GM23338 (cell line): ENCODE measurements at regions not wholly inside any gene's neighbourhood (a gene's known extent, or its start where the extent isn't known, plus 50 kb on each side); places are given as distances from the start of the nearest gene placed in this dataset.

Experiments used
- CREB1 ChIP-seq: fragments of 250-450 bp; sonication (Bioruptor Pico); IDR thresholded peaks from 2 replicates; pipeline ENCODE4 v1.5.0; 2020; ENCODE audit warnings: low read depth, mild to moderate bottlenecking, moderate library complexity
- EZH2 ChIP-seq: fragments of 200-600 bp; sonication (generic); IDR thresholded peaks from one replicate; pipeline ENCODE4 v1.8.0; 2017; ENCODE audit warnings: antibody characterized with exemption, mild to moderate bottlenecking, low read depth; ENCODE audit not compliant: unreplicated experiment
- EZH2phosphoT487 ChIP-seq: fragments of 200-600 bp; sonication (generic); IDR thresholded peaks from one replicate; pipeline ENCODE4 v1.8.1; 2018; ENCODE audit warnings: antibody characterized with exemption; ENCODE audit not compliant: unreplicated experiment
- JUNB ChIP-seq: IDR thresholded peaks from one replicate; pipeline ENCODE4 v1.6.1; 2016; ENCODE audit warnings: antibody characterized with exemption; ENCODE audit not compliant: unreplicated experiment
- POLR2AphosphoS5 ChIP-seq: IDR thresholded peaks from 2 replicates; pipeline ENCODE4 v1.6.1; 2016; ENCODE audit warnings: antibody characterized with exemption, low read depth
- STAT1 ChIP-seq: IDR thresholded peaks from one replicate; pipeline ENCODE4 v1.6.1; 2016; ENCODE audit warnings: antibody characterized with exemption; ENCODE audit not compliant: unreplicated experiment
- ZNF114 ChIP-seq: fragments of 250-450 bp; sonication (Bioruptor Pico); IDR thresholded peaks from 2 replicates; pipeline ENCODE4 v1.5.0; 2020; ENCODE audit warnings: mild to moderate bottlenecking, moderate library complexity
- TF ChIP-seq, protein P1 (sequence below), 2 experiments: fragments of 200-600 bp in 1 of 2; sonication (generic) in 1 of 2; conservative IDR thresholded peaks; 2 replicates each; pipeline versions ENCODE4 v1.5.1 to v1.6.1; 2016 to 2017; ENCODE audit warnings: antibody characterized with exemption in 2 of 2, low read depth in 2 of 2, mild to moderate bottlenecking in 2 of 2, moderate library complexity in 1 of 2
- TF ChIP-seq, protein P2 (sequence below): IDR thresholded peaks from one replicate; pipeline ENCODE4 v1.6.1; 2018; ENCODE audit warnings: antibody characterized with exemption; ENCODE audit not compliant: unreplicated experiment

DNA sequence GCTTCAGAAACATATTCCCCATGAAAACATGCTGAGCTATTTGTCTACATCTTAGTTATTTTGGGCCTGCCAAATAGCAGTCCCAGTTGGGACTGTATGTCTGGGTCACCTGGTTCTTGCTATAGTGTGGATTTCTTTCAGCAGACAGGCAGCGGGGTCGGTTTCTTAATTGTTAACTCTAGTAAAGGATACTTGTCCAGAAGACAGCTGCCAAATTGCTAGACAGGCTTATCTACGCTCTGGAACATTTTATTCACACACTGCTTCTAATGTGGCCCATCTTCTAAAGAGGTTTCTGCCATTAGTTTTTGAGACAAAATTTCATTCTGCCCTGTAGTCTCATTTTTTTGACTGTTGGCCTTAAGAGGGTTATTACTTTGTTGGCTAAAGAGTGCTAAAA, 217.9 kb downstream of the RWDD3 start:
- TF ChIP-seq, protein P1, sequence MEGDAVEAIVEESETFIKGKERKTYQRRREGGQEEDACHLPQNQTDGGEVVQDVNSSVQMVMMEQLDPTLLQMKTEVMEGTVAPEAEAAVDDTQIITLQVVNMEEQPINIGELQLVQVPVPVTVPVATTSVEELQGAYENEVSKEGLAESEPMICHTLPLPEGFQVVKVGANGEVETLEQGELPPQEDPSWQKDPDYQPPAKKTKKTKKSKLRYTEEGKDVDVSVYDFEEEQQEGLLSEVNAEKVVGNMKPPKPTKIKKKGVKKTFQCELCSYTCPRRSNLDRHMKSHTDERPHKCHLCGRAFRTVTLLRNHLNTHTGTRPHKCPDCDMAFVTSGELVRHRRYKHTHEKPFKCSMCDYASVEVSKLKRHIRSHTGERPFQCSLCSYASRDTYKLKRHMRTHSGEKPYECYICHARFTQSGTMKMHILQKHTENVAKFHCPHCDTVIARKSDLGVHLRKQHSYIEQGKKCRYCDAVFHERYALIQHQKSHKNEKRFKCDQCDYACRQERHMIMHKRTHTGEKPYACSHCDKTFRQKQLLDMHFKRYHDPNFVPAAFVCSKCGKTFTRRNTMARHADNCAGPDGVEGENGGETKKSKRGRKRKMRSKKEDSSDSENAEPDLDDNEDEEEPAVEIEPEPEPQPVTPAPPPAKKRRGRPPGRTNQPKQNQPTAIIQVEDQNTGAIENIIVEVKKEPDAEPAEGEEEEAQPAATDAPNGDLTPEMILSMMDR (conservative IDR thresholded peaks at IDR 0.05; ENCODE audit: low read depth in 2 of 2) = no peak
- no peak for TF ChIP-seq EZH2phosphoT487
- TF ChIP-seq JUNB = no peak
- no peak for TF ChIP-seq POLR2AphosphoS5
- no peak for TF ChIP-seq EZH2
- TF ChIP-seq, protein P2, sequence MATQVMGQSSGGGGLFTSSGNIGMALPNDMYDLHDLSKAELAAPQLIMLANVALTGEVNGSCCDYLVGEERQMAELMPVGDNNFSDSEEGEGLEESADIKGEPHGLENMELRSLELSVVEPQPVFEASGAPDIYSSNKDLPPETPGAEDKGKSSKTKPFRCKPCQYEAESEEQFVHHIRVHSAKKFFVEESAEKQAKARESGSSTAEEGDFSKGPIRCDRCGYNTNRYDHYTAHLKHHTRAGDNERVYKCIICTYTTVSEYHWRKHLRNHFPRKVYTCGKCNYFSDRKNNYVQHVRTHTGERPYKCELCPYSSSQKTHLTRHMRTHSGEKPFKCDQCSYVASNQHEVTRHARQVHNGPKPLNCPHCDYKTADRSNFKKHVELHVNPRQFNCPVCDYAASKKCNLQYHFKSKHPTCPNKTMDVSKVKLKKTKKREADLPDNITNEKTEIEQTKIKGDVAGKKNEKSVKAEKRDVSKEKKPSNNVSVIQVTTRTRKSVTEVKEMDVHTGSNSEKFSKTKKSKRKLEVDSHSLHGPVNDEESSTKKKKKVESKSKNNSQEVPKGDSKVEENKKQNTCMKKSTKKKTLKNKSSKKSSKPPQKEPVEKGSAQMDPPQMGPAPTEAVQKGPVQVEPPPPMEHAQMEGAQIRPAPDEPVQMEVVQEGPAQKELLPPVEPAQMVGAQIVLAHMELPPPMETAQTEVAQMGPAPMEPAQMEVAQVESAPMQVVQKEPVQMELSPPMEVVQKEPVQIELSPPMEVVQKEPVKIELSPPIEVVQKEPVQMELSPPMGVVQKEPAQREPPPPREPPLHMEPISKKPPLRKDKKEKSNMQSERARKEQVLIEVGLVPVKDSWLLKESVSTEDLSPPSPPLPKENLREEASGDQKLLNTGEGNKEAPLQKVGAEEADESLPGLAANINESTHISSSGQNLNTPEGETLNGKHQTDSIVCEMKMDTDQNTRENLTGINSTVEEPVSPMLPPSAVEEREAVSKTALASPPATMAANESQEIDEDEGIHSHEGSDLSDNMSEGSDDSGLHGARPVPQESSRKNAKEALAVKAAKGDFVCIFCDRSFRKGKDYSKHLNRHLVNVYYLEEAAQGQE = no peak
- no peak for TF ChIP-seq CREB1 (CRISPR knock-in tag)
- TF ChIP-seq STAT1 = no peak
- TF ChIP-seq ZNF114 (CRISPR knock-in tag) = no peak
